Gastroesophageal sphincter (tissue), 4 donors: ENCODE measurements at regions not wholly inside any gene's neighbourhood (a gene's known extent, or its start where the extent isn't known, plus 50 kb on each side); places are given as distances from the start of the nearest gene placed in this dataset.

Source experiments
- ATAC-seq: fragments of 150-250 bp; one replicate; pipeline ENCODE4 v1.9.1; 2016; ENCODE audit warnings: mild to moderate bottlenecking, moderate library complexity
- H3K27ac ChIP-seq, 4 donors: fragments of 200-600 bp; sonication (generic) in 3 of 4; 1 replicate in 3 of 4; 2 replicates in 1 of 4; pipeline ENCODE4 v1.5.1; 2016 to 2019
- H3K27me3 ChIP-seq: fragments of 200-600 bp; sonication (generic); one replicate; pipeline ENCODE4 v1.5.1; 2019
- H3K36me3 ChIP-seq, 2 donors: fragments of 200-600 bp; sonication (generic); one replicate each; pipeline ENCODE4 v1.5.1; 2019; ENCODE audit warnings: control low read depth in 1 of 2
- H3K4me1 ChIP-seq, 3 donors: fragments of 200-600 bp; sonication (generic); 1 replicate in 2 of 3; 2 replicates in 1 of 3; pipeline ENCODE4 v1.5.1; 2016 to 2019; ENCODE audit warnings: control low read depth in 2 of 3
- H3K4me3 ChIP-seq, 2 donors: fragments of 200-600 bp; sonication (generic); one replicate each; pipeline ENCODE4 v1.5.1; 2019; ENCODE audit warnings: mild to moderate bottlenecking in 1 of 2, moderate library complexity in 1 of 2
- H3K9me3 ChIP-seq, 3 donors: fragments of 200-600 bp; sonication (generic); one replicate each; pipeline ENCODE4 v1.5.1; 2017 to 2019; ENCODE audit warnings: control low read depth in 2 of 3
- CTCF ChIP-seq, 4 experiments: fragments of 200-600 bp in 2 of 4; fragments of 450-650 bp in 2 of 4; sonication (generic) in 1 of 4; IDR thresholded peaks; one replicate each; pipeline ENCODE4 v1.5.1; 2017 to 2019; ENCODE audit warnings: antibody characterized with exemption in 4 of 4, mild to moderate bottlenecking in 2 of 4, moderate library complexity in 2 of 4
- EP300 ChIP-seq: sonication (generic); formaldehyde crosslinking; IDR thresholded peaks from one replicate; pipeline ENCODE4 v1.6.1; 2017; ENCODE audit warnings: antibody characterized with exemption, mild to moderate bottlenecking
- POLR2A ChIP-seq, 2 donors: fragments of 450-650 bp; IDR thresholded peaks; one replicate each; pipeline ENCODE4 v1.6.1; 2017; ENCODE audit warnings: antibody characterized with exemption in 2 of 2, mild to moderate bottlenecking in 2 of 2, moderate library complexity in 1 of 2
- POLR2AphosphoS5 ChIP-seq: sonication (generic); formaldehyde crosslinking; IDR thresholded peaks from one replicate; pipeline ENCODE4 v1.6.1; 2017; ENCODE audit warnings: antibody characterized with exemption
- WGBS, 2 donors: methylation state at CpG; one replicate each; pipeline ENCODE4 v1.1.5; 2018; ENCODE audit warnings: low coverage in 1 of 2; 5-methylcytosine and 5-hydroxymethylcytosine counted together

- Histone ChIP-seq H3K4me1 (no peaks in the 10 kb centered on the region), H3K4me3 (no peak overlapping the region), H3K36me3 (no peaks in the 10 kb centered on the region), H3K27ac (no peak overlapping the region), H3K27me3 (peaks cover 84% of the 10 kb centered on the region), H3K9me3 (no peaks in the 10 kb centered on the region)
- TF ChIP-seq EP300 (no peak), POLR2A (IDR thresholded peaks at IDR 0.05) (no peak), CTCF (IDR thresholded peaks at IDR 0.05) (no peak), POLR2AphosphoS5 (no peak)
- 71 to 80% methylated on average over 2 to 10 of the region's 10 CpGs for WGBS, 2 donors
- no peak for ATAC-seq
Measured at GRCh38 chr11:120011836-120012235, 126.1 kb downstream of the TRIM29 start.

- H3K27ac ChIP-seq = no peak overlapping the region
- H3K9me3 ChIP-seq = no peaks in the 10 kb centered on the region
- H3K36me3 ChIP-seq = no peaks in the 10 kb centered on the region
- 69 to 73% methylated on average over 4 to 7 of the region's 9 CpGs for WGBS, 2 donors
- ATAC-seq = no peak
- peaks cover 84% of the 10 kb centered on the region for H3K27me3 ChIP-seq
- TF ChIP-seq EP300 (no peak), CTCF (IDR thresholded peaks at IDR 0.05) (no peak), POLR2A (IDR thresholded peaks at IDR 0.05) (no peak), POLR2AphosphoS5 (no peak)
- no peaks in the 10 kb centered on the region for H3K4me1 ChIP-seq
- no peak overlapping the region for H3K4me3 ChIP-seq
Measured at GRCh38 chr11:120010775-120011174, 127.1 kb downstream of the TRIM29 start.

GRCh38 chr11:120009938-120010337 is 128.0 kb downstream of the TRIM29 start:
- ATAC-seq = no peak
- Histone ChIP-seq H3K27ac (no peak overlapping the region), H3K9me3 (no peaks in the 10 kb centered on the region), H3K36me3 (no peaks in the 10 kb centered on the region), H3K27me3 (peaks cover 84% of the 10 kb centered on the region), H3K4me1 (no peaks in the 10 kb centered on the region), H3K4me3 (no peak overlapping the region)
- TF ChIP-seq EP300 (no peak), POLR2A (IDR thresholded peaks at IDR 0.05) (no peak), CTCF (IDR thresholded peaks at IDR 0.05) (no peak), POLR2AphosphoS5 (no peak)
- 67 to 82% methylated on average over 1 to 4 of the region's 4 CpGs for WGBS, 2 donors

GRCh38 chr11:120007144-120007543 is 130.8 kb downstream of the TRIM29 start:
- ATAC-seq = no peak
- Histone ChIP-seq H3K36me3 (no peaks in the 10 kb centered on the region), H3K27me3 (peaks cover 76% of the 10 kb centered on the region), H3K4me3 (no peak overlapping the region), H3K9me3 (no peaks in the 10 kb centered on the region), H3K27ac (no peak overlapping the region), H3K4me1 (no peaks in the 10 kb centered on the region)
- 66 to 96% methylated on average over 4 of the region's 4 CpGs for WGBS, 2 donors
- no peak for TF ChIP-seq EP300
- TF ChIP-seq POLR2AphosphoS5 = no peak
- no peak for TF ChIP-seq POLR2A (IDR thresholded peaks at IDR 0.05)
- TF ChIP-seq CTCF (IDR thresholded peaks at IDR 0.05) = no peak

- H3K27me3 ChIP-seq = peaks cover 72% of the 10 kb centered on the region
- no peaks in the 10 kb centered on the region for H3K4me1 ChIP-seq
- 68 to 77% methylated on average over 3 to 4 of the region's 4 CpGs for WGBS, 2 donors
Measured at GRCh38 chr11:120004723-120005122, 133.2 kb downstream of the TRIM29 start.

More at GRCh38 chr11:120004723-120005122, 133.2 kb downstream of the TRIM29 start:
- Histone ChIP-seq H3K27ac (no peak overlapping the region), H3K9me3 (peaks cover 0 to 8% (median 0%) of the 10 kb centered on the region in 3 donors), H3K36me3 (no peaks in the 10 kb centered on the region), H3K4me3 (no peak overlapping the region)
- no peak for TF ChIP-seq EP300
- TF ChIP-seq POLR2AphosphoS5 = no peak
- TF ChIP-seq CTCF (IDR thresholded peaks at IDR 0.05) = no peak
- TF ChIP-seq POLR2A (IDR thresholded peaks at IDR 0.05) = no peak
- ATAC-seq = no peak
